ENCODE measurements at regions not wholly inside any gene's neighbourhood (a gene's known extent, or its start where the extent isn't known, plus 50 kb on each side); places are given as distances from the start of the nearest gene placed in this dataset.
"Not testable (repeated sequence)": the region's sequence is repeated elsewhere in the genome, so short reads cannot be mapped to it uniquely, and the experiment has no call there.

DNA sequence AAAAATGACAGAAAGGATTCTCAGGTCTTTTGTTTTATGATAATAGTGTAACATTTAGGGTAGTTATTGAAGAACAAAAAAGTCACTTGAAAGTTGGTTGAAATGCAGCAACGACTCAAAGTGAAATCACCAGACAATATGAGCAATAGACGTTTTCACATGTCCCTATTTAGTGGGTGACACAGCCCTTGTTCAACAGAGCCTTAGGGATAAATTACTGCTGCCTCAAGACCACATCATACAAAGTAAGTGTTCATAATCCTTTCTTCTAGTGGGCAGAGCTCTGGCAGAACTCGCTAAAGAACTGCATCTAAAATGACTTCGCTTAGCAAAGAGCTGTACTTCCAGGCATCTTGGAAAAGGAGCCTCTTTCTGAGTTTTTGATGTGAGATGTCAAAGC lies 128.5 kb upstream of the LMNTD1 start:
- H3K27ac ChIP-seq: peak overlapping the region; percentile 7
- DNase-seq (ENCODE audit: low read depth, low spot score): no peak

DNA sequence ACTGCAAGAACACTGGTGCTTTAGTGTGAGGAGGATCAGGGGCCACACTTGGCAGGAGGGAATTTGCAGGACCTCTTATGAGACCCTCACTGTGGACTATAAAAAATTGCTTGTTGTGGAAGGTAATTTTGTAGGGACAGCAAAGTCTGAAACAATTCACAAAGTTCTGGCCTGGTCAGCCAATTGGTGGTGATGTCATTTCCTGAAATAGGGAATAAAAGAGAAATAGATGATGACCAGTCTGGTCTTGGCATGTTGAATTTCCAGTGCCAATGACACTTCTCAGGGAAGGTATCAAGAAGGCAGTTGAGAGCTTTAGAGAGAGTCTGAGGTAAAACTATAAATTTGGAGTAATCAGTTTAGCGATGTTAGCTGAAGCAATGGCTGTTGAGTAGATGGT lies 129.3 kb upstream of the LMNTD1 start:
- no peak for DNase-seq (ENCODE audit: low read depth, low spot score)
- no peak overlapping the region for H3K27ac ChIP-seq

GRCh38 chr12:25684070-25684469 lies 131.0 kb upstream of the LMNTD1 start:
- no peak overlapping the region for H3K27ac ChIP-seq
- no peak for DNase-seq (ENCODE audit: low read depth, low spot score)

GRCh38 chr12:25686351-25686750 lies 133.3 kb upstream of the LMNTD1 start:
- no peak for DNase-seq (ENCODE audit: low read depth, low spot score)
- H3K27ac ChIP-seq: no peak overlapping the region

DNA sequence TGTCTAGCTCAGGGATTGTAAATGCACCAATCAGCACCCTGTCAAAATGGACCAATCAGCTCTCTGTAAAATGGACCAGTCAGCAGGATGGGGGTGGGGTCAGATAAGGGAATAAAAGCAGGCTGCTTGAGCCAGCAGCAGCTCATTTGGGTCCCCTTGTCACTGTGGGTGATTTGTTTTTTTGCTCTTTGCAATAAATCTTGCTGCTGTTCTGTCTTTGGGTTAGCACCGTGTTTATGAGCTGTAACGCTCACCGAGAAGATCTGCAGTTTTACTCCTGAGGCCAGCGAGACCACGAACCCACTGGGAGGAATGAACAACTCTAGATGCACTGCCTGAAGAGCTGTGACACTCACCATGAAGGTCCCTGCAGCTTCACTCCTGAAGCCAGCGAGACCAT lies 134.1 kb upstream of the LMNTD1 start:
- H3K27ac ChIP-seq: no peak overlapping the region
- no peak for DNase-seq (ENCODE audit: low read depth, low spot score)

DNA sequence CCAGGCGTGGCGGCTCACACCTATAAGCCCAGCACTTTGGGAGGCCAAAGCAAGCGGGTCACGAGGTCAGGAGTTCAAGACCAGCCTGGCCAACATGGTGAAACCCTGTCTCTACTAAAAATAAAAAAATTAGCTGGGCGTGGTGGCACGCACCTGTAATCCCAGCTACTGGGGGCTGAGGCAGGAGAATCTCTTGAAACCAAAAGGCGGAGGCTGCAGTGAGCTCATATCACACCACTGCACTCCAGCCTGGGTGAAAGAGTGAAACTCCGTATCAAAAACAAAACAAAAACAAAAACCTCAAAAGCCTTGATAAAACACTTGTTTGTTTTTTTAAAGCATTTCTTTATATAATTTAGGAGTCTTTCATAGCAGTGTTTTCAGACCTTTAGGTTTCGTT lies 135.8 kb upstream of the LMNTD1 start:
- H3K27ac ChIP-seq; DNase-seq (ENCODE audit: low read depth, low spot score): not testable (repeated sequence)

GRCh38 chr12:25689996-25690501 lies 137.0 kb upstream of the LMNTD1 start:
- DNase-seq (ENCODE audit: low read depth, low spot score): no peak
- no peak overlapping the region for H3K27ac ChIP-seq

DNA sequence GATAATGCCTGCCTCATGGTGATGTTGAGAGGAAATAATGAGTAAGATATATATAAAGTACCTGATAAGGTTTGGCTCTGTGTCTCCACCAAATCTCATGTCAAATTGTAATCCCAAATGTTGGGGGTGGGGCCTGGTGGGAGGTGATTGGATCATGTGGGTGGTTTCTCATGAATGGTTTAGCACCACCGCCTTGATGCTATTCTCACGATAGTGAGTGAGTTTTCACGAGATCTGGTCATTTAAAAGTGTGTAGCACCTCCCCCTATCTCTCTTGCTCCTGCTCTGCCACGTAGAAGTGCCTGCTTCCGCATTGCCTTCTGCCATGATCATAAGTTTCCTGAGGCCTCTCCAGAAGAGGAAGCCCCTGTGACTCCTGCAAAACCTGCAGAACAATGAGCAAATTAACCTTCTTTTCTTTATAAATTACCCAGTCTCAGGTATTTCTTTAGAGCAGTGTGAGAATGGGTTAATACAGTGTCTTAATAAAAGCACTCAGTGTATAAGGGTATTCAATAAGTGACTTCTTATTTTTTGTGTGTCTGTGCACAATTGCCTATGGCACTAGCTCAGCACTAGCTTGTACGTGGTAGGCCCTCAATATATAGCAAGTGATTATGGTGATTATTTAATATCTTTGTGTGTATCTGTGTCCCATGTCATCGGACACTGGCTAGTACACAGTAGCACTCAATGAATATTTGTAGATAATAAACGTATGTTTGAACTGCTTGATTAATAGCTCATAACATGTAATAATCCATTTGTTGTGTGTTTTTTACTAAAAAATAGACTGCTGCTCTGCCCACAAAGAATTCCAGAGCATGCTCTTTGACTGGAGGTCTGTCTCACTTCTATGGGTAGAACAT lies 138.1 kb upstream of the LMNTD1 start:
- no peak overlapping the region for H3K27ac ChIP-seq
- DNase-seq (ENCODE audit: low read depth, low spot score): no peak

DNA sequence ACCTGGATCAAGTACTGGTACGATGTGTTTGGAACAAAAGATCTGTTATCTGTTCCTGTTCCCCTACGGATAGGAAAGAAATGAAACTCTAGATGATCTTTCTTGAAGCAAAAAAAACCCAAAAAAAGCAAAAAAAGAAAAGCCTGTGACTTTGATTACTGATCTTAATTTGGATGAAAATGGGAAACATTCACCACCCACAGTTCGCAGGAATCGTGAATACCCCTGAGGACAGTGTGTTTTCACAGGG lies 138.7 kb upstream of the LMNTD1 start:
- H3K27ac ChIP-seq: no peak overlapping the region
- DNase-seq (ENCODE audit: low read depth, low spot score): no peak

DNA sequence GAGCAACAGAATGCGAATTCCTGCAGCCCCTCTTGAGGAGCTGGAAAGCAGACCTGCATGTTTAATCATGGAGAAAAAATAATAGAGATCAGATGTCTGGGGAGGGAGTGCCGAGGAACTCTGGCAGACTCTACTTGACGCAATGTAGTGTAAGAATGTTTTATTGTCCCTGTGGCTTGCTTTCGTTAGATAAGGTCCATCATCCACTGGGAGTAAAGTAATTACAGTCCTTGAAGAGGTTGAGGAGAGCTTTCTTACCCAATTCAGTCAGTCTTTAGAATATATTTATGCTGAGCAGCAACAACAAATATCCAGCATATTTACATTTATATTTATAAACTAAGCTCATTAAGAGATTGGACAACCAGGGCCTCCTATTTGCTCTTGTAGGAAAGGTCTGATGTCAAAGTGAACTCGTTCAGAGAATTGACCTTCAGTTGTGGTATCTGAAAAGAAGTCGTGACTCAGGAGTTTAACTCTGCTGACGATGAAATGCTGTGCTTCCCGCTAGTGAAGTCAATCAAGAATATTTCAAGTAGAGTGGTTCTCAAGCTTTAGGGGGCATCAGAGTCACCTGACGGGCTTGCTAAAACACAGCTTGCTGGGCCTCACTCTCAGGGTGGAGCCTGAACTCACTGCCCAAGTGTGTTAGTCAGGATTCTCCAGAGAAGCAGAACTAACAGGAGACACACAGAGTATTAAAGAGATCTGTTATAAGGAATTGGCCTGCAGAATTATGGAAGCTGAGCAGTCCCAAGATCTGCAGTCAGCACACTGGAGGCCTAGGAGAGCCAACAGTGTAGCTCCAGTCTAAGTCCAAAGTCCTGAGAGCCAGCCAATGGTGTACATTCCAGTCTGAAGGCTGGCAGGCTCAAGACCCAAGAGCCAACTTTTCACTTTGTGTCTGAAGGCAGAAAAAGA lies 139.3 kb upstream of the LMNTD1 start:
- DNase-seq (ENCODE audit: low read depth, low spot score): no peak
- H3K27ac ChIP-seq: no peak overlapping the region

GRCh38 chr12:25694072-25694471 lies 141.0 kb upstream of the LMNTD1 start:
- no peak overlapping the region for H3K27ac ChIP-seq
- no peak for DNase-seq (ENCODE audit: low read depth, low spot score)

GRCh38 chr12:25695574-25695973 lies 142.5 kb upstream of the LMNTD1 start:
- H3K27ac ChIP-seq: no peak overlapping the region

DNA sequence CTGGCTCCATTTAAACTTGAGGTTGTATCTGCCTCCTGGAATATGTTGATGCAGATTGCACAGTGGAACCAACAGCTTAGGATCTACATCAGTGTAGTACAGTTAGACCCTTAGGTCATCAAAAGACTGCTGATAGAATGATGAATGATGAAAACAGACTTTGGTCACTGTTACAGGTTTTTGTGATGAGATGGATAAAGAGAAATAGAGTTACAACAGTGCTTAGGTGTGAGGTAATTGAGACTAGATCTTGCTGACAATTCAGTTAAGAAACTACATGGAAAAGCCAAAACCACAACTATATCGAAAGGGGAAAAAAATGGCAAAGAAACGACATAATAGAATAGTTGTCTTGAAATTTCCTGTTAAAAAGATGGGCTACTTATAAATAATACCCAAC lies 145.7 kb upstream of the LMNTD1 start:
- no peak for DNase-seq (ENCODE audit: low read depth, low spot score)
- no peak overlapping the region for H3K27ac ChIP-seq

More at GRCh38 chr12:25695574-25695973, 142.5 kb upstream of the LMNTD1 start:
- no peak for DNase-seq (ENCODE audit: low read depth, low spot score)

DNA sequence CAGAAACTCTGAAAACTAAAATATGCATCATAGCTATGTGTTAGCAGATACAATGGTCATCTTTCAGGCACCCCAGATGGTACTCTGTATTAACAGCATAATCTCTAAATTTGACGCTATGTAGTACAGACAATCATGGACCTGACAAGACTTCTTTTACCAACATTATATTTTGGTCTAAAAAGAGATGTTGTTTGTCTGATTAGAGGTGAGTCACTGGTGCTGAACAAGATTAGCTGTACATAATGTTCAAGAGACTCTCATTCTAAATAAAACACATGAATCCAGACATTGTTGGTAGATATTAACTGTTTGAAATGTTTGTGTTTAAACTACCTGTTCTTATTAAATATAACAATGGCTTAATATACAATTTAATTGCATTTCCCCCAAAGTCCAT lies 146.4 kb upstream of the LMNTD1 start:
- no peak for DNase-seq (ENCODE audit: low read depth, low spot score)

DNA sequence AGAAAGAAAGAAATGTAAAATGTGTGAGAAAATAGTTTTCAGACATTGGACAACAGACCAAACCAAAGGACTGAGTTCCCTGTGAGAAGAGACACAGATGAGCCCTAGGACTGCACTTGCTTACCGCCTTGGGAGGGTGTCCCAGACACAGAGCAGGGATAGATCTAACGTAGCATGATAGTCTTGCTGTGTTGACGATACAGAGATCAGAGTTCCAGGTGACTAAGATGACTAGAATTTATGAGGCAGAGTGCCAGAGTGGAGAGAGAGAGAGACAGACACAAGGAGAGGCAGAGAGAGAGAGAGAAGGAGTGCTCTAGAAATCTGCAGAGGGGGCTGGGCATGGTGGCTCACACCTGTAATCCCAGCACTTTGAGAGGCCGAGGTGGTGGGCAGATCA lies 148.2 kb upstream of the LMNTD1 start:
- DNase-seq (ENCODE audit: low read depth, low spot score): no peak
- no peak overlapping the region for H3K27ac ChIP-seq

More for the DNA sequence above, 146.4 kb upstream of the LMNTD1 start:
- H3K27ac ChIP-seq: no peak overlapping the region

DNA sequence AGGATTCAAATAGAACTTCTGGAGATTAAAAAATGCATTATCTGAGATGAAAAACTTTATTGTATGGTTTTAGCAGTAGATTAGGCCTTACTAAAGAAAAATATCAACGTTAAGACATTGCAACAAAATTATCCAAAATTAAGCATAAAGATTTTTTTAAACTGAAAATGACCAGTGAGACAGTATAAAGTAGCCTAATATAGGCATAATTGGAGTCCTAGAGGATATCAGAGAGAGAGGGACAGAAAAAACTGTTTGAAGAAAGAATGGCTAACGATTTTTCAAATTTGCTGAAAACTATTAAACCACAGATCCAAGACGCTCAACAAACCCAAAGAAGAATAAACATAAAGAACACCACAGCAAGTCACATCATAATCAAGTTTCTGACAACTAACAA lies 149.5 kb upstream of the LMNTD1 start:
- no peak overlapping the region for H3K27ac ChIP-seq
- DNase-seq (ENCODE audit: low read depth, low spot score): no peak

DNA sequence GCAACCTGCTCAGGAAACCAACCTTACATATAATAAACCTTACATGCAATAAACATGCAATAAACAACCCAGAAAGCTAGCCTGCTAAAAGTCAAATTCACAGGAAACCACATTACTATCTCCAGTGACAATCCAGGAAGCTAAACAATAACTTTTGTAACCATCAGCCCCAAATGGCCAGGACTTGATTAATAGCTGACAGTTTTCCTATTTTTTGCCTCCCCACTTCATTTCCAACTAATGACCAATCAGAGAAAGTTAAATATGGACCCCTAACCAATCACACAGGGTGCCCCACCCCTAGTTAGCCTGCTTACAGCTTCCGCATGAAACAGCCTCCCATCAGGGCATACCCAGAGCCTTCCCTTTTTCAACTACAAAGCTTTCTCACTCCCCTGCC lies 152.2 kb upstream of the LMNTD1 start:
- DNase-seq (ENCODE audit: low read depth, low spot score): no peak
- no peak overlapping the region for H3K27ac ChIP-seq

GRCh38 chr12:25706646-25707045 lies 153.6 kb upstream of the LMNTD1 start:
- not testable (repeated sequence) for DNase-seq (ENCODE audit: low read depth, low spot score); H3K27ac ChIP-seq

DNA sequence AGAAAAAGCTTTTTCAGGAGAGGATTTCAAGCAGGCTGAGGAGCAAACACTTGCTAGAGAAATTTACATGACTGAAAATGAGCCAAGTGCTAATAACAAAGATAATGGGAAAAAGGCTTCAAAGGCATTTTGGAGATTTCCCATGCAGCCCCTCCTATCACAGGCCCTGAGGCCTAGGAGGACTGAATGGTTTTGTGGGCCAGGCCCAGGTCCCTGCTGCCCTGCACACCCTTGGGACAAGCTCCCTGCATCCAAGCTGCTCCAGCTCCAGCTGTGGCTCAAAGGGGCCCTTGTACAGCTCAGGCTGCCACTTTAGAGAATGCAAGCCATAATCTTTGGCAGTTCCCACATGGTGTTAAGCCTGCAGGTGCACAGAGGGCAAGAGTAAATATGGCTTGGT lies 154.0 kb upstream of the LMNTD1 start:
- DNase-seq (ENCODE audit: low read depth, low spot score): no peak
- no peak overlapping the region for H3K27ac ChIP-seq

- H3K27ac ChIP-seq: no peak overlapping the region
- DNase-seq (ENCODE audit: low read depth, low spot score): no peak
Observed at GRCh38 chr12:25708661-25709060, 155.6 kb upstream of the LMNTD1 start.

- no peak for DNase-seq (ENCODE audit: low read depth, low spot score)
- H3K27ac ChIP-seq: no peak overlapping the region
Observed at GRCh38 chr12:25710128-25710527, 157.0 kb upstream of the LMNTD1 start.
